GM13977 (cell line): ENCODE measurements at regions not wholly inside any gene's neighbourhood (a gene's known extent, or its start where the extent isn't known, plus 50 kb on each side); places are given as distances from the start of the nearest gene placed in this dataset.

Experiments
- DNase-seq: peaks from one replicate; pipeline ENCODE4 v3.0.0; 2012; ENCODE audit warnings: low spot score
- CTCF ChIP-seq: IDR thresholded peaks from 2 replicates; pipeline ENCODE4 v1.5.1; 2012; ENCODE audit warnings: mild to moderate bottlenecking, control low read depth; ENCODE audit not compliant: insufficient read depth; ENCODE audit errors: extremely low read depth, missing control alignments
- in situ Hi-C: fragments of 300-500 bp; cut with MboI; formaldehyde crosslinking; loops from one replicate; pipeline ENCODE4 v1.12.0; 2022; ENCODE audit warnings: low sequenced_read_pairs, low pct_unique_long_range_greater_than_20kb, mixed read lengths, inconsistent platforms; ENCODE audit not compliant: unreplicated experiment

DNA sequence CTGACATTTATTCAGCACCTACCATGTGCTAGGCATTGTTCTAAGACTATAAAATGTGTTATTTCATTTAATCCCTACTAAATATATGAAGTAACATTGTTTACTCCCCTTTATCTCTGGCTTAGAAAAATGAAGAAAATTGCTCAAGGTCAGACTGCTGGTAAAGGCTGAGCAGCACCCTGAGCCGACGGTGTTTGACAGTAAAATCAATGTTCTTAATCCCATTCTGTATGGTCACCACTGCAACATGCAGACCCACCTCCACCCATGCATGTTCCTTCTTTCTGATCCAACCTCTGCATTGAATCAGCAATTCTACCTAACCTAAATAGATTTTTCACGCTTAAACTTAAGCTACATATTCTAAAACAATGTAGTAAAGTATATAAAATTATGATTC, 216.5 kb downstream of the ZBBX start:
- no peak for DNase-seq
- in situ Hi-C loops: no loop called here
- no peak for TF ChIP-seq CTCF

- in situ Hi-C loops: no loop called here
- TF ChIP-seq CTCF: no peak
- DNase-seq: no peak
Observed at GRCh38 chr3:167162083-167162482, 218.0 kb downstream of the ZBBX start.

DNA sequence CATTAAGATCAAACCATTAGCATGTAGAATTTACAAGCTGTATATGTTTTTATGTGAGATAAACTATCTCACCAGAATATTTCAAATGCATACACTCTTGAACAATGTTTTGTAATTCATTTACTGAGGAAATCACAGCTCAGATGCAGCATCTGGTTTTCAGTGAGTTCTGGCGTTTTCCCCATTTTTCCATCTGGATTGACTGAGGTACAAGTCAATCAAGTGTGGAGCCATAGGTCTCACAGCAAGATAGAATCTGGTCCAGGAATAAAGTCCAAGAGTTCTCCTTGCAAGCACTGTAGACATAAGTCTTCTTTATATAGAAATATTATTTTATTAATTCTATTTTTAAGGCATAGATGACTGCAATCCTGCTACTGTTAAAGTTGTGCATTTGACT, 219.3 kb downstream of the ZBBX start:
- no peak for TF ChIP-seq CTCF
- in situ Hi-C loops: no loop called here
- DNase-seq: no peak

DNA sequence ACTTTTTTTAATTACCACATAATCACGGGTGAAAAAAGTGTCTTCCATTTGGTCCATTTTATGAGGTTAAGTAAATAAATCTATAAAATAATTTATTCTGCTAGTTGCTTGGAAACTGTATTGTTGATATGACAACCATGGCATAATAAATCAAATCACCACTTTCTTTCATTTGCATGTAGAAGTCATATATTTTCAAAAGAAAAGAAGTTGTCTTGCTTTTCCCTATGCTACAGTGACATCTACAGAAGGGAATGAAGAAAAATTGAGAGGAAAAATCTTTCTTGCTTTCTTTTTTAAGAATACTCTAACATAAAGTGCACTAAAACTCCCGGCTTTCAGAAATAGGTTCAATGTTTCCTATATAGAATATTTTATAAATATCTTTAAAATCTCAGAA, 228.5 kb downstream of the ZBBX start:
- TF ChIP-seq CTCF: no peak
- in situ Hi-C loops: no loop called here
- DNase-seq: no peak

- DNase-seq: no peak
- no peak for TF ChIP-seq CTCF
- in situ Hi-C loops: no loop called here
Observed at GRCh38 chr3:167148136-167148535, 232.0 kb downstream of the ZBBX start.

GRCh38 chr3:167146911-167147310, 233.2 kb downstream of the ZBBX start:
- no peak for TF ChIP-seq CTCF
- no peak for DNase-seq
- in situ Hi-C loops: no loop called here
